ENCODE measurements at regions not wholly inside any gene's neighbourhood (a gene's known extent, or its start where the extent isn't known, plus 50 kb on each side); places are given as distances from the start of the nearest gene placed in this dataset.

GRCh38 chr21:14877581-14878228, 187.1 kb downstream of the NRIP1 start:
- Mint-ChIP-seq H3K9me3 (no peaks in the 10 kb centered on the region), H3K27ac (no peak overlapping the region), H3K36me3 (ENCODE audit: low read depth) (no peaks in the 10 kb centered on the region), H3K4me3 (no peak overlapping the region), H3K4me1 (ENCODE audit: low read depth) (peaks cover 28% of the 10 kb centered on the region), H3K27me3 (no peaks in the 10 kb centered on the region)

DNA sequence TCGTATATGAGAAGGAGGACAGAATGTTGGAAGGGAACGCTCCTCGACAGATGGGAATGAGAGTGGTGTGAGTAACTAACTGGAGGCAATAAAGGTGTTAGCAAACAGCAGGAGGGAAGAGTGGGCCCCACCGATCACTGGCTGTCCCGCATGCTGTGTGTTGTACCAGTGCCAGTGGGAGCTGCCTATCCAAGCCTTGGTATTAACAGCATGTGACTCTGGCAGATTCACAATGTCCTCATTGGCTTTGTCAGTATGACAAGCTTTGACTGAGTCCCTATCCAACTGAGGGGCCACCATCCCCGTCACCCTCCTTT, 188.3 kb downstream of the NRIP1 start:
- H3K4me3 Mint-ChIP-seq: no peak overlapping the region

GRCh38 chr21:14875704-14876523, 188.9 kb downstream of the NRIP1 start:
- no peaks in the 10 kb centered on the region for H3K27me3 Mint-ChIP-seq

More for the DNA sequence above, 188.3 kb downstream of the NRIP1 start:
- no peaks in the 10 kb centered on the region for H3K9me3 Mint-ChIP-seq
- no peaks in the 10 kb centered on the region for H3K36me3 Mint-ChIP-seq (ENCODE audit: low read depth)
- H3K4me1 Mint-ChIP-seq (ENCODE audit: low read depth): peaks cover 28% of the 10 kb centered on the region
- H3K27me3 Mint-ChIP-seq: no peaks in the 10 kb centered on the region
- no peak overlapping the region for H3K27ac Mint-ChIP-seq

GRCh38 chr21:14875186-14875585, 189.6 kb downstream of the NRIP1 start:
- Mint-ChIP-seq H3K9me3 (no peaks in the 10 kb centered on the region), H3K36me3 (ENCODE audit: low read depth) (no peaks in the 10 kb centered on the region), H3K4me3 (no peak overlapping the region), H3K4me1 (ENCODE audit: low read depth) (peaks cover 32% of the 10 kb centered on the region), H3K27me3 (no peaks in the 10 kb centered on the region), H3K27ac (no peak overlapping the region)

More at GRCh38 chr21:14875704-14876523, 188.9 kb downstream of the NRIP1 start:
- Mint-ChIP-seq H3K36me3 (ENCODE audit: low read depth) (no peaks in the 10 kb centered on the region), H3K4me1 (ENCODE audit: low read depth) (peaks cover 29% of the 10 kb centered on the region), H3K9me3 (no peaks in the 10 kb centered on the region), H3K4me3 (no peak overlapping the region), H3K27ac (no peak overlapping the region)

DNA sequence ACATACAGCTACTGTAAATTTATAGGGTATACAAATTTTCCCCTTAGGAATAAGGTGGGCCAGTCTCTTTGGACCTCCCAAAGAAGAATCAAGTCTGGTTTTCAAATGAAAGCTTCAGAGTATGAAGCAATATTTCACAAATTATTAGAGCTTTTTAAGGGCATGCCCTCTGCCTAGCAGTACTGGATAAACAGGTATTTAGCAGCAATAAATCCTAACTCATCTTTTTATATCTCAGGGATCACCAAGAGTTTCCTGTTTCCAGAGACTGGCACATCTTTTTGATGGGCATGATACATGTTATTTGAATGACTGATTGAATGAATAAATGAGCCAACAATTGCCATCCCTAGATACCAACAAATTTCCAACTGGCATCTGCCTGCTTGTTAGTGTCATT, 190.4 kb downstream of the NRIP1 start:
- Mint-ChIP-seq H3K9me3 (no peaks in the 10 kb centered on the region), H3K27me3 (no peaks in the 10 kb centered on the region), H3K4me1 (ENCODE audit: low read depth) (peaks cover 29% of the 10 kb centered on the region), H3K36me3 (ENCODE audit: low read depth) (no peaks in the 10 kb centered on the region), H3K27ac (no peak overlapping the region), H3K4me3 (no peak overlapping the region)

GRCh38 chr21:14871861-14872260, 192.9 kb downstream of the NRIP1 start:
- no peaks in the 10 kb centered on the region for H3K36me3 Mint-ChIP-seq (ENCODE audit: low read depth)
- H3K9me3 Mint-ChIP-seq: no peaks in the 10 kb centered on the region
- peaks cover 22% of the 10 kb centered on the region for H3K4me1 Mint-ChIP-seq (ENCODE audit: low read depth)
- H3K27ac Mint-ChIP-seq: no peak overlapping the region
- H3K4me3 Mint-ChIP-seq: no peak overlapping the region
- H3K27me3 Mint-ChIP-seq: no peaks in the 10 kb centered on the region

GRCh38 chr21:14870853-14871149, 194.0 kb downstream of the NRIP1 start:
- Mint-ChIP-seq H3K9me3 (no peaks in the 10 kb centered on the region), H3K27me3 (no peaks in the 10 kb centered on the region), H3K4me3 (no peak overlapping the region), H3K4me1 (ENCODE audit: low read depth) (peaks cover 22% of the 10 kb centered on the region), H3K27ac (no peak overlapping the region), H3K36me3 (ENCODE audit: low read depth) (no peaks in the 10 kb centered on the region)

DNA sequence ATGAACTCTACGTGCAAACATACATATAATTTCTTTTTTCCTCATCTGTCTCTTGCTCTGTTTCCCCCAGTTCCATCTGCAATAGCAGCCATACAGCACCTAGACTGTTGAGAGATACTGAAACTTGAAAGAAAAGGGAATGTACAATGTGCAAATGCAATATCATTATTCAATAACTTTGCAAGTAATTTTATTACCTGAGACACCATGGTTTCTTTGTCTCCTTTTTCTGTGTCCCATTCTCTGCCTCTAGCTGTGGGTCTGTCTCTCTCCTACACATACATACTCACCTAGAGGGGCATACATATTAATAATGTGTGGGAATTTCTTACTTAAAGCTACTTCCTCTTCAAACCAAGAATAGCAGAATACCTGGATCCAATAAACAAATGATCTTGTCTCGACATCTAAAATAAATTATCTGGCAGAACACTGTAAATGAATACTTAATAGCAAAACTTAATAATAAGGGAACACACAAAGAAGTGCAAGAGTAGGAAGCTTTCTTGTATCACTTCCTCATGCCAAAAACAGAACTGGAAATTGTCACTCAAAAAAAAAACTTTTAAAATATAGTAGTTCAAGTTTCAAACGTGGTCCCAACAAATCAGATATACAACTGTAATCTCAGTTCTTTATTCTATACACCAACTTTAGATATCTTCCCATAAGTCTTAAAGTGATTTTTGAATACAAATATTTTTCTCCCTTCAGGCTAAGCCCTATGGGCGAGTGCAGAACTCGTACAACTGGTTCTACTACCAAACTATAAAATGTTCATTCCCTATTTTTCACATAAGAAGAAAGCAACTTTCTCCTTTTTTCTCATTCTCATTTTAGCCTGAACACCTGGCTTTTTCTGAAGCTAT, 194.6 kb downstream of the NRIP1 start:
- Mint-ChIP-seq H3K27me3 (no peaks in the 10 kb centered on the region), H3K36me3 (ENCODE audit: low read depth) (no peaks in the 10 kb centered on the region), H3K4me3 (no peak overlapping the region), H3K27ac (no peak overlapping the region), H3K4me1 (ENCODE audit: low read depth) (peaks cover 22% of the 10 kb centered on the region), H3K9me3 (no peaks in the 10 kb centered on the region)

GRCh38 chr21:14866859-14867765, 197.7 kb downstream of the NRIP1 start:
- no peaks in the 10 kb centered on the region for H3K27me3 Mint-ChIP-seq
- no peak overlapping the region for H3K4me3 Mint-ChIP-seq
- no peaks in the 10 kb centered on the region for H3K36me3 Mint-ChIP-seq (ENCODE audit: low read depth)
- no peaks in the 10 kb centered on the region for H3K9me3 Mint-ChIP-seq
- peaks cover 27% of the 10 kb centered on the region for H3K4me1 Mint-ChIP-seq (ENCODE audit: low read depth)
- no peak overlapping the region for H3K27ac Mint-ChIP-seq

- H3K27ac Mint-ChIP-seq: no peak overlapping the region
- H3K4me3 Mint-ChIP-seq: no peak overlapping the region
- H3K27me3 Mint-ChIP-seq: no peaks in the 10 kb centered on the region
- H3K4me1 Mint-ChIP-seq (ENCODE audit: low read depth): peaks cover 19% of the 10 kb centered on the region
- H3K9me3 Mint-ChIP-seq: no peaks in the 10 kb centered on the region
- H3K36me3 Mint-ChIP-seq (ENCODE audit: low read depth): no peaks in the 10 kb centered on the region
Observed at GRCh38 chr21:14864211-14865021, 200.4 kb downstream of the NRIP1 start.

DNA sequence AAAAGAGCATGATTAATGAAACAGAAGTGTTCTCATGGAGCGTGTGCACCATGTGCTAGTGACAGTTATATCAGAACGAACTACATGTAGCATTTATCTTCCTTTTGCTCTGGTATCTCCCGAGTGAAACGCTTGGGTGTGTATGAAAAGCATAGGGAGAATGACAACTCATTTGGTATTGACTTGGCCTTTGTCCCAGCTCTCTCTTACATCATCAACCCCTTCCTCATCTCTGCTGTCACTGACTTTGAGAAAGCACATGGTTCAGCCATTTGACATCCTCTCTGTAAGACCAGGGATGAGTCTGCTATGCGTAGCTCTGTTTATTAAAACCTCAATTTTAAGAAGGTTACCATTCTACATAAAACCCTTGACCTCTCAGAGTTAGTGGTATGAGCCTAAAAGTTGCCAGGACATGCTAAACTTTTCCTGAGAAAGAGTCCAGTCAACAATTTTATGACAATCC, 201.0 kb downstream of the NRIP1 start:
- Mint-ChIP-seq H3K4me3 (no peak overlapping the region), H3K27me3 (no peaks in the 10 kb centered on the region), H3K9me3 (no peaks in the 10 kb centered on the region), H3K4me1 (ENCODE audit: low read depth) (peaks cover 13% of the 10 kb centered on the region), H3K27ac (no peak overlapping the region), H3K36me3 (ENCODE audit: low read depth) (no peaks in the 10 kb centered on the region)

GRCh38 chr21:14862794-14863720, 201.7 kb downstream of the NRIP1 start:
- Mint-ChIP-seq H3K9me3 (no peaks in the 10 kb centered on the region), H3K27ac (no peak overlapping the region), H3K4me1 (ENCODE audit: low read depth) (peaks cover 7% of the 10 kb centered on the region), H3K27me3 (no peaks in the 10 kb centered on the region), H3K4me3 (no peak overlapping the region), H3K36me3 (ENCODE audit: low read depth) (no peaks in the 10 kb centered on the region)

GRCh38 chr21:14858311-14858710, 206.5 kb downstream of the NRIP1 start:
- Mint-ChIP-seq H3K27me3 (no peaks in the 10 kb centered on the region), H3K27ac (no peak overlapping the region), H3K9me3 (peaks cover 4% of the 10 kb centered on the region), H3K36me3 (ENCODE audit: low read depth) (no peaks in the 10 kb centered on the region), H3K4me3 (no peak overlapping the region), H3K4me1 (ENCODE audit: low read depth) (peaks cover 7% of the 10 kb centered on the region)

All from stimulated activated naive CD8-positive, alpha-beta T cell treated with anti-CD3 and anti-CD28 coated beads, Interleukin-15, Interleukin-2, amounts not matched to agents 100 ng/mL and 50 ng/mL, for 24 hours (primary cell).